Naive thymus-derived CD4-positive, alpha-beta T cell (primary cell): ENCODE measurements at regions not wholly inside any gene's neighbourhood (a gene's known extent, or its start where the extent isn't known, plus 50 kb on each side); places are given as distances from the start of the nearest gene placed in this dataset.

Source experiments
- ATAC-seq: fragments of 150-1000 bp; cut with Tn5 transposase; 2 replicates; pipeline ENCODE4 v1.10.0; 2021; ENCODE audit warnings: mild to moderate bottlenecking, moderate library complexity
- CTCF ChIA-PET: fragments of 350-600 bp; sonication (Branson Sonifier 250); formaldehyde crosslinking; loops from one replicate; lab custom pipeline; 2021; ENCODE audit warnings: antibody characterized with exemption; lab: Charles Lee
- POLR2A ChIA-PET: fragments of 350-600 bp; sonication (Branson Sonifier 250); formaldehyde crosslinking; loops from one replicate; lab custom pipeline; 2021; ENCODE audit warnings: antibody characterized with exemption, inconsistent platforms; lab: Charles Lee
- DNase-seq, 9 donors: peaks; one replicate each; pipeline versions ENCODE4 v3.0.0 to v3.0.0-alpha.2; 2020 to 2022; ENCODE audit warnings: mixed read lengths in 1 of 9
- H3K27ac ChIP-seq: one replicate; pipeline ENCODE4 v1.7.0; 2013; ENCODE audit warnings: mild to moderate bottlenecking, low read depth, low read length, moderate library complexity
- H3K27me3 ChIP-seq, 2 donors: one replicate each; pipeline ENCODE4 v1.7.0; 2013; ENCODE audit warnings: low read length in 2 of 2, mild to moderate bottlenecking in 2 of 2, moderate library complexity in 2 of 2; ENCODE audit not compliant: control insufficient read depth in 2 of 2, insufficient read depth in 2 of 2
- H3K36me3 ChIP-seq, 3 experiments: 1 replicate in 2 of 3; 2 replicates in 1 of 3; pipeline ENCODE4 v1.7.0; 2013; ENCODE audit warnings: low read length in 3 of 3, mild to moderate bottlenecking in 3 of 3, moderate library complexity in 1 of 3; ENCODE audit not compliant: insufficient read depth in 3 of 3, control insufficient read depth in 2 of 3
- H3K4me1 ChIP-seq, 2 donors: one replicate each; pipeline ENCODE4 v1.7.0; 2013; ENCODE audit warnings: low read length in 2 of 2, mild to moderate bottlenecking in 2 of 2, moderate library complexity in 1 of 2; ENCODE audit not compliant: control insufficient read depth in 2 of 2, insufficient read depth in 2 of 2
- H3K4me3 ChIP-seq: 2 replicates; pipeline ENCODE4 v1.7.0; 2013; ENCODE audit warnings: mild to moderate bottlenecking, low read length
- H3K9me3 ChIP-seq, 3 experiments: 1 replicate in 2 of 3; 2 replicates in 1 of 3; pipeline ENCODE4 v1.7.0; 2013; ENCODE audit warnings: low read length in 3 of 3; ENCODE audit not compliant: control insufficient read depth in 2 of 3
- H3K27ac Mint-ChIP-seq, 9 donors: one replicate each; pipeline ENCODE4 v1.8.0; 2020 to 2022; ENCODE audit warnings: mixed read lengths in 9 of 9, mild to moderate bottlenecking in 8 of 9, moderate library complexity in 5 of 9, inconsistent platforms in 2 of 9
- H3K27me3 Mint-ChIP-seq, 5 donors: one replicate each; pipeline ENCODE4 v1.8.0; 2021 to 2022; ENCODE audit warnings: mixed read lengths in 5 of 5, mild to moderate bottlenecking in 1 of 5
- H3K36me3 Mint-ChIP-seq, 5 donors: one replicate each; pipeline ENCODE4 v1.8.0; 2020 to 2022; ENCODE audit warnings: mixed read lengths in 5 of 5, mild to moderate bottlenecking in 3 of 5, inconsistent platforms in 1 of 5
- H3K4me1 Mint-ChIP-seq, 7 donors: one replicate each; pipeline ENCODE4 v1.8.0; 2020 to 2022; ENCODE audit warnings: mixed read lengths in 7 of 7, mild to moderate bottlenecking in 3 of 7, inconsistent platforms in 1 of 7
- H3K4me3 Mint-ChIP-seq, 10 donors: one replicate each; pipeline ENCODE4 v1.8.0; 2020 to 2022; ENCODE audit warnings: mild to moderate bottlenecking in 10 of 10, mixed read lengths in 10 of 10, moderate library complexity in 6 of 10, inconsistent platforms in 2 of 10
- H3K9me3 Mint-ChIP-seq, 11 donors: one replicate each; pipeline ENCODE4 v1.8.0; 2020 to 2022; ENCODE audit warnings: mixed read lengths in 11 of 11, mild to moderate bottlenecking in 4 of 11, inconsistent platforms in 1 of 11, moderate library complexity in 1 of 11
- intact Hi-C, 2 donors: fragments of 100-400 bp; cut with micrococcal nuclease; formaldehyde crosslinking; loops; one replicate each; pipeline ENCODE4 v1.15.1; 2023

- intact Hi-C loops = no loop called here
- ATAC-seq (no peak), DNase-seq (no peak)
- Mint-ChIP-seq H3K9me3 (peaks cover 0 to 19% (median 3%) of the 10 kb centered on the region in 11 donors), H3K27me3 (no peaks in the 10 kb centered on the region), H3K36me3 (no peaks in the 10 kb centered on the region), H3K4me1 (no peaks in the 10 kb centered on the region), H3K27ac (no peak overlapping the region), H3K4me3 (no peak overlapping the region)
- POLR2A ChIA-PET = no interaction called here
- CTCF ChIA-PET = no interaction called here
- H3K36me3 ChIP-seq = no peaks in the 10 kb centered on the region
- H3K4me3 ChIP-seq = no peak overlapping the region
- no peak overlapping the region for H3K27ac ChIP-seq
- H3K27me3 ChIP-seq = no peaks in the 10 kb centered on the region
- H3K4me1 ChIP-seq = no peaks in the 10 kb centered on the region
- H3K9me3 ChIP-seq = no peaks in the 10 kb centered on the region
Observed at GRCh38 chr6:84551797-84552196, 212.6 kb downstream of the TBX18 start.

- Histone ChIP-seq H3K27ac (no peak overlapping the region), H3K4me3 (no peak overlapping the region), H3K36me3 (no peaks in the 10 kb centered on the region), H3K9me3 (no peaks in the 10 kb centered on the region), H3K27me3 (no peaks in the 10 kb centered on the region), H3K4me1 (no peaks in the 10 kb centered on the region)
- Mint-ChIP-seq H3K4me3 (no peak overlapping the region), H3K27me3 (no peaks in the 10 kb centered on the region), H3K9me3 (peaks cover 0 to 19% (median 3%) of the 10 kb centered on the region in 11 donors), H3K36me3 (no peaks in the 10 kb centered on the region), H3K27ac (no peak overlapping the region), H3K4me1 (no peaks in the 10 kb centered on the region)
- no peak for DNase-seq
- ATAC-seq = no peak
- intact Hi-C loops = no loop called here
- CTCF ChIA-PET = no interaction called here
- POLR2A ChIA-PET = no interaction called here
Observed at GRCh38 chr6:84549917-84550316, 214.5 kb downstream of the TBX18 start.

GRCh38 chr6:84547341-84547801 lies 217.0 kb downstream of the TBX18 start:
- no peaks in the 10 kb centered on the region for H3K9me3 ChIP-seq
- peaks cover 0 to 7% (median 3%) of the 10 kb centered on the region in 11 donors for H3K9me3 Mint-ChIP-seq
- no peaks in the 10 kb centered on the region for H3K27me3 Mint-ChIP-seq
- no peaks in the 10 kb centered on the region for H3K4me1 Mint-ChIP-seq
- ATAC-seq (no peak), DNase-seq (no peak)
- H3K36me3 ChIP-seq = no peaks in the 10 kb centered on the region
- ChIA-PET CTCF (no interaction called here), POLR2A (no interaction called here)
- H3K4me3 ChIP-seq = no peak overlapping the region
- intact Hi-C loops = no loop called here
- H3K27ac ChIP-seq = no peak overlapping the region
- H3K4me1 ChIP-seq = no peaks in the 10 kb centered on the region
- no peaks in the 10 kb centered on the region for H3K36me3 Mint-ChIP-seq
- H3K27ac Mint-ChIP-seq = no peak overlapping the region
- H3K4me3 Mint-ChIP-seq = no peak overlapping the region
- H3K27me3 ChIP-seq = no peaks in the 10 kb centered on the region

- Mint-ChIP-seq H3K27me3 (no peaks in the 10 kb centered on the region), H3K36me3 (no peaks in the 10 kb centered on the region), H3K4me1 (no peaks in the 10 kb centered on the region), H3K27ac (no peak overlapping the region), H3K4me3 (no peak overlapping the region), H3K9me3 (peaks cover 0 to 9% (median 3%) of the 10 kb centered on the region in 11 donors)
- Histone ChIP-seq H3K4me3 (no peak overlapping the region), H3K36me3 (no peaks in the 10 kb centered on the region), H3K27me3 (no peaks in the 10 kb centered on the region), H3K9me3 (no peaks in the 10 kb centered on the region), H3K4me1 (no peaks in the 10 kb centered on the region), H3K27ac (no peak overlapping the region)
- POLR2A ChIA-PET = no interaction called here
- intact Hi-C loops = no loop called here
- no peak for ATAC-seq
- DNase-seq = no peak
- CTCF ChIA-PET = no interaction called here
Observed at GRCh38 chr6:84546427-84546914, 217.9 kb downstream of the TBX18 start.

GRCh38 chr6:84539122-84539856 lies 225.1 kb downstream of the TBX18 start:
- no peak overlapping the region for H3K27ac ChIP-seq
- ATAC-seq = no peak
- H3K4me1 Mint-ChIP-seq = no peaks in the 10 kb centered on the region

GRCh38 chr6:84536885-84537638 lies 227.3 kb downstream of the TBX18 start:
- H3K36me3 Mint-ChIP-seq = no peaks in the 10 kb centered on the region
- H3K4me1 Mint-ChIP-seq = no peaks in the 10 kb centered on the region
- no peak overlapping the region for H3K27ac ChIP-seq
- H3K9me3 ChIP-seq = no peaks in the 10 kb centered on the region
- H3K27ac Mint-ChIP-seq = no peak overlapping the region
- intact Hi-C loops = no loop called here
- H3K27me3 Mint-ChIP-seq = no peaks in the 10 kb centered on the region
- peaks cover 0 to 8% (median 3%) of the 10 kb centered on the region in 11 donors for H3K9me3 Mint-ChIP-seq
- no peak overlapping the region for H3K4me3 Mint-ChIP-seq
- H3K27me3 ChIP-seq = no peaks in the 10 kb centered on the region
- ATAC-seq = no peak
- CTCF ChIA-PET = no interaction called here
- no peaks in the 10 kb centered on the region for H3K36me3 ChIP-seq
- H3K4me3 ChIP-seq = no peak overlapping the region
- no peaks in the 10 kb centered on the region for H3K4me1 ChIP-seq
- DNase-seq = no peak
- POLR2A ChIA-PET = no interaction called here

More at GRCh38 chr6:84539122-84539856, 225.1 kb downstream of the TBX18 start:
- Mint-ChIP-seq H3K4me3 (no peak overlapping the region), H3K9me3 (peaks cover 0 to 12% (median 5%) of the 10 kb centered on the region in 11 donors), H3K36me3 (no peaks in the 10 kb centered on the region), H3K27me3 (no peaks in the 10 kb centered on the region), H3K27ac (no peak overlapping the region)
- H3K4me3 ChIP-seq = no peak overlapping the region
- H3K36me3 ChIP-seq = no peaks in the 10 kb centered on the region
- ChIA-PET POLR2A (no interaction called here), CTCF (no interaction called here)
- H3K27me3 ChIP-seq = no peaks in the 10 kb centered on the region
- intact Hi-C loops = no loop called here
- H3K9me3 ChIP-seq = no peaks in the 10 kb centered on the region
- no peaks in the 10 kb centered on the region for H3K4me1 ChIP-seq
- no peak for DNase-seq
